IMR-90 (cell line): ENCODE measurements at regions not wholly inside any gene's neighbourhood (a gene's known extent, or its start where the extent isn't known, plus 50 kb on each side); places are given as distances from the start of the nearest gene placed in this dataset.

Source experiments
- ATAC-seq: fragments of 200-7000 bp; cut with Tn5 transposase; 2 replicates; pipeline ENCODE4 v1.9.1; 2020; ENCODE audit warnings: low read depth, mild to moderate bottlenecking, moderate library complexity
- BruUV-seq: library from RNA; stranded (reverse); fragments of 400-500 nt; replicated peaks from 2 replicates; lab custom pipeline; 2021; lab: Mats Ljungman, UMichigan
- CTCF ChIA-PET: fragments of 300-600 bp; formaldehyde crosslinking; extraction: SDS; loops from one replicate; lab custom pipeline; 2021; ENCODE audit warnings: antibody characterized with exemption; lab: Yijun Ruan, JAX
- POLR2A ChIA-PET: fragments of 300-600 bp; sonication (Branson Sonifier 250); formaldehyde crosslinking; loops from one replicate; lab custom pipeline; 2022; ENCODE audit warnings: antibody characterized with exemption; ENCODE audit not compliant: unreplicated experiment; lab: Charles Lee
- DNase-seq: peaks from one replicate; pipeline ENCODE4 v3.0.0; 2013
- H2AFZ ChIP-seq: replicated peaks from 2 replicates; pipeline ENCODE3; 2013; ENCODE audit warnings: low read length, mild to moderate bottlenecking; ENCODE audit not compliant: poor library complexity
- H2AK5ac ChIP-seq: 2 replicates; pipeline ENCODE4 v1.6.1; 2013; ENCODE audit warnings: low read depth, low read length, inconsistent platforms
- H2AK9ac ChIP-seq: replicated peaks from 2 replicates; pipeline ENCODE3; 2013; ENCODE audit warnings: mild to moderate bottlenecking, low read depth, low read length, moderate library complexity; ENCODE audit not compliant: poor library complexity
- H2BK120ac ChIP-seq: 2 replicates; pipeline ENCODE4 v1.6.1; 2013; ENCODE audit warnings: low read depth, low read length, inconsistent platforms
- H2BK15ac ChIP-seq: 3 replicates; pipeline ENCODE4 v1.6.1; 2013; ENCODE audit warnings: low read depth, low read length, inconsistent platforms
- H2BK20ac ChIP-seq: 2 replicates; pipeline ENCODE4 v1.6.1; 2013; ENCODE audit warnings: low read depth, mild to moderate bottlenecking, inconsistent platforms, low read length, moderate library complexity
- H2BK5ac ChIP-seq: 2 replicates; pipeline ENCODE4 v1.6.1; 2013; ENCODE audit warnings: mild to moderate bottlenecking, low read depth, low read length, inconsistent platforms; ENCODE audit not compliant: poor library complexity, severe bottlenecking
- H3K14ac ChIP-seq: replicated peaks from 2 replicates; pipeline ENCODE4 v1.6.1; 2013; ENCODE audit warnings: low read depth, low read length, inconsistent platforms
- H3K18ac ChIP-seq: 2 replicates; pipeline ENCODE4 v1.6.1; 2013; ENCODE audit warnings: low read depth, low read length, control low read depth
- H3K23ac ChIP-seq: 2 replicates; pipeline ENCODE4 v1.6.1; 2013; ENCODE audit warnings: low read depth, low read length, inconsistent platforms
- H3K27ac ChIP-seq: 2 replicates; pipeline ENCODE4 v1.5.1; 2013; ENCODE audit warnings: mild to moderate bottlenecking, control low read depth, low read length; ENCODE audit not compliant: insufficient read depth
- H3K27me3 ChIP-seq: 2 replicates; pipeline ENCODE4 v1.6.1; 2013; ENCODE audit warnings: low read length; ENCODE audit not compliant: control insufficient read depth, insufficient read depth
- H3K36me3 ChIP-seq: 2 replicates; pipeline ENCODE4 v1.6.1; 2013; ENCODE audit warnings: low read length, mixed read lengths; ENCODE audit not compliant: control insufficient read depth, insufficient read depth
- H3K4ac ChIP-seq: 2 replicates; pipeline ENCODE4 v1.6.1; 2013; ENCODE audit warnings: low read depth, low read length, inconsistent platforms
- H3K4me1 ChIP-seq: 2 replicates; pipeline ENCODE4 v1.6.1; 2013; ENCODE audit warnings: low read length, mixed read lengths; ENCODE audit not compliant: control insufficient read depth, insufficient read depth
- H3K4me2 ChIP-seq: 2 replicates; pipeline ENCODE4 v1.6.1; 2013; ENCODE audit warnings: low read depth, mild to moderate bottlenecking, control low read depth, low read length, moderate library complexity
- H3K4me3 ChIP-seq: 2 replicates; pipeline ENCODE4 v1.5.1; 2013; ENCODE audit warnings: low read depth, mild to moderate bottlenecking, control low read depth, low read length, moderate library complexity; ENCODE audit not compliant: insufficient read depth
- H3K56ac ChIP-seq: 2 replicates; pipeline ENCODE4 v1.6.1; 2013; ENCODE audit warnings: low read length, inconsistent platforms; ENCODE audit not compliant: insufficient read depth; ENCODE audit errors: extremely low read depth
- H3K79me1 ChIP-seq, 2 experiments: 2 replicates each; pipeline ENCODE4 v1.6.1; 2013; ENCODE audit warnings: low read length in 2 of 2, inconsistent platforms in 1 of 2, low read depth in 1 of 2
- H3K9ac ChIP-seq: 2 replicates; pipeline ENCODE4 v1.6.1; 2013; ENCODE audit warnings: low read depth, low read length, control low read depth
- H3K9me1 ChIP-seq: 2 replicates; pipeline ENCODE4 v1.6.1; 2013; ENCODE audit warnings: low read length, inconsistent platforms; ENCODE audit not compliant: insufficient read depth
- H3K9me3 ChIP-seq: 2 replicates; pipeline ENCODE4 v1.6.1; 2013; ENCODE audit warnings: low read length; ENCODE audit not compliant: control insufficient read depth, insufficient read depth
- H4K20me1 ChIP-seq: 2 replicates; pipeline ENCODE4 v1.6.1; 2013; ENCODE audit warnings: low read length, inconsistent platforms; ENCODE audit not compliant: insufficient read depth
- H4K5ac ChIP-seq: 2 replicates; pipeline ENCODE4 v1.6.1; 2013; ENCODE audit warnings: mild to moderate bottlenecking, low read depth, low read length, control low read depth
- H4K8ac ChIP-seq, 2 experiments: 2 replicates each; pipeline ENCODE4 v1.6.1; 2013; ENCODE audit warnings: low read depth in 2 of 2, low read length in 2 of 2, control low read depth in 1 of 2, inconsistent platforms in 1 of 2
- H4K91ac ChIP-seq: 2 replicates; pipeline ENCODE4 v1.6.1; 2013; ENCODE audit warnings: low read depth, low read length, inconsistent platforms; ENCODE audit not compliant: insufficient read depth
- ELK1 ChIP-seq: fragments of 150-350 bp; IDR thresholded peaks from 2 replicates; pipeline ENCODE4 v1.6.1; 2016; ENCODE audit warnings: low read depth, mild to moderate bottlenecking, low read length, moderate library complexity, borderline replicate concordance
- FOS ChIP-seq: fragments of 150-350 bp; IDR thresholded peaks from 2 replicates; pipeline ENCODE4 v1.6.1; 2016; ENCODE audit warnings: low read depth, low read length
- NFE2L2 ChIP-seq: fragments of 150-350 bp; IDR thresholded peaks from 2 replicates; pipeline ENCODE4 v1.6.1; 2016; ENCODE audit warnings: low read depth, mild to moderate bottlenecking, low read length
- WGBS, 2 experiments: methylation state at CpG; one replicate each; pipeline versions ENCODE4 v1.1.5 to v1.1.7; 2013; ENCODE audit warnings: missing lambda C conversion rate in 2 of 2; ENCODE audit not compliant: insufficient read length in 1 of 2; ENCODE audit errors: extremely low coverage in 2 of 2; 5-methylcytosine and 5-hydroxymethylcytosine counted together
- dilution Hi-C: fragments of 300-500 bp; cut with HindIII; formaldehyde crosslinking; loops from one replicate; pipeline ENCODE4 v1.14.3; 2018; ENCODE audit warnings: low sequenced_read_pairs; ENCODE audit not compliant: unreplicated experiment
- in situ Hi-C: fragments of 300-500 bp; cut with MboI; formaldehyde crosslinking; loops from 3 replicates; pipeline ENCODE4 v1.14.3; 2019; ENCODE audit warnings: low sequenced_read_pairs, inconsistent platforms, mixed read lengths
- intact Hi-C: fragments of 100-400 bp; cut with micrococcal nuclease; formaldehyde crosslinking; loops from 2 replicates; pipeline ENCODE4 v1.10.0; 2022

GRCh38 chr13:58830841-58831240 is 1199.3 kb downstream of the PCDH17 start:
- no peaks in the 10 kb centered on the region for H3K27me3 ChIP-seq
- no peaks in the 10 kb centered on the region for H3K36me3 ChIP-seq
- H2BK120ac ChIP-seq, result no peak overlapping the region
- no peak overlapping the region for H3K27ac ChIP-seq
- no peaks in the 10 kb centered on the region for H4K20me1 ChIP-seq
- no peak overlapping the region for H2BK15ac ChIP-seq
- DNase-seq (no peak), ATAC-seq (no peak)
- dilution Hi-C loops (no loop called here), intact Hi-C loops (no loop called here), in situ Hi-C loops (no loop called here)
- H3K4me2 ChIP-seq, result no peak overlapping the region
- no peak overlapping the region for H3K4ac ChIP-seq
- no peak overlapping the region for H3K9ac ChIP-seq
- H4K8ac ChIP-seq, result no peak overlapping the region
- H3K18ac ChIP-seq, result no peak overlapping the region
- H3K14ac ChIP-seq, result no peak overlapping the region
- no peaks in the 10 kb centered on the region for H3K9me3 ChIP-seq
- no peak overlapping the region for H2AK9ac ChIP-seq
- H4K5ac ChIP-seq, result no peak overlapping the region
- no peaks in the 10 kb centered on the region for H3K4me1 ChIP-seq
- no peak overlapping the region for H3K56ac ChIP-seq
- no peaks in the 10 kb centered on the region for H3K79me1 ChIP-seq
- H2BK5ac ChIP-seq, result no peak overlapping the region
- H2BK20ac ChIP-seq, result no peak overlapping the region
- ChIA-PET POLR2A (no interaction called here), CTCF (no interaction called here)
- no peaks in the 10 kb centered on the region for H3K9me1 ChIP-seq
- no peak overlapping the region for H3K4me3 ChIP-seq
- H2AK5ac ChIP-seq, result no peak overlapping the region
- H2AFZ ChIP-seq, result no peak overlapping the region
- no peak for TF ChIP-seq ELK1
- TF ChIP-seq FOS, result no peak
- no peak for TF ChIP-seq NFE2L2
- no peak overlapping the region for H3K23ac ChIP-seq
- WGBS, 2 experiments, result no CpG with 5 or more reads among the region's 1 CpG
- no peak overlapping the region for H4K91ac ChIP-seq
- no TSS peak for BruUV-seq
